CD14-positive monocyte (primary cell): ENCODE measurements at regions not wholly inside any gene's neighbourhood (a gene's known extent, or its start where the extent isn't known, plus 50 kb on each side); places are given as distances from the start of the nearest gene placed in this dataset.

Source experiments
- DNase-seq, 3 donors: peaks; one replicate each; pipeline ENCODE4 v3.0.0-alpha.2; 2011 to 2022
- H2AFZ ChIP-seq: 2 replicates; pipeline ENCODE4 v1.6.0; 2012; ENCODE audit warnings: mild to moderate bottlenecking, low read depth, low read length, inconsistent platforms; ENCODE audit not compliant: insufficient read depth, poor library complexity, severe bottlenecking
- H3K27ac ChIP-seq, 2 donors: 1 replicate in 1 of 2; 2 replicates in 1 of 2; pipeline ENCODE4 v1.5.1; 2012 to 2013; ENCODE audit warnings: low read length in 2 of 2, control low read depth in 1 of 2, inconsistent platforms in 1 of 2, low read depth in 1 of 2, mild to moderate bottlenecking in 1 of 2
- H3K27me3 ChIP-seq, 2 donors: one replicate each; pipeline versions ENCODE4 v1.6.0 to v1.6.1; 2011 to 2013; ENCODE audit warnings: low read length in 2 of 2; ENCODE audit not compliant: control insufficient read depth in 2 of 2, insufficient read depth in 2 of 2
- H3K36me3 ChIP-seq, 2 donors: replicated peaks in 1 of 2; 1 replicate in 1 of 2; 2 replicates in 1 of 2; pipeline versions ENCODE4 v1.5.1 to v1.6.1; 2012 to 2013; ENCODE audit warnings: low read length in 2 of 2, control low read depth in 1 of 2, inconsistent platforms in 1 of 2, mild to moderate bottlenecking in 1 of 2; ENCODE audit not compliant: insufficient read depth in 2 of 2, control insufficient read depth in 1 of 2
- H3K4me1 ChIP-seq, 2 donors: 1 replicate in 1 of 2; 2 replicates in 1 of 2; pipeline versions ENCODE4 v1.5.1 to v1.6.1; 2012 to 2013; ENCODE audit warnings: low read length in 2 of 2, control low read depth in 1 of 2, inconsistent platforms in 1 of 2, mild to moderate bottlenecking in 1 of 2, moderate library complexity in 1 of 2; ENCODE audit not compliant: insufficient read depth in 2 of 2, control insufficient read depth in 1 of 2
- H3K4me2 ChIP-seq: replicated peaks from 2 replicates; pipeline ENCODE3; 2012; ENCODE audit warnings: low read length, moderate library complexity, mild to moderate bottlenecking; ENCODE audit not compliant: poor library complexity, severe bottlenecking; ENCODE audit errors: extremely low read depth
- H3K4me3 ChIP-seq, 3 experiments: fragments of 200-600 bp in 1 of 3; sonication (generic) in 1 of 3; replicated peaks in 1 of 3; 1 replicate in 2 of 3; 2 replicates in 1 of 3; pipeline ENCODE4 v1.5.1; 2011 to 2013; ENCODE audit warnings: low read length in 3 of 3, mild to moderate bottlenecking in 3 of 3, control low read depth in 2 of 3, low read depth in 2 of 3, inconsistent platforms in 1 of 3, moderate library complexity in 1 of 3
- H3K79me2 ChIP-seq: 2 replicates; pipeline ENCODE4 v1.6.0; 2012; ENCODE audit warnings: mild to moderate bottlenecking, control low read depth, inconsistent platforms, low read length, moderate library complexity; ENCODE audit not compliant: insufficient read depth
- H3K9ac ChIP-seq: 2 replicates; pipeline ENCODE4 v1.6.0; 2017; ENCODE audit warnings: low read length, mild to moderate bottlenecking; ENCODE audit not compliant: insufficient read depth, poor library complexity, severe bottlenecking
- H3K9me3 ChIP-seq, 2 donors: replicated peaks in 1 of 2; 1 replicate in 1 of 2; 2 replicates in 1 of 2; pipeline versions ENCODE4 v1.5.1 to v1.6.1; 2012 to 2013; ENCODE audit warnings: low read length in 2 of 2, control low read depth in 1 of 2; ENCODE audit not compliant: control insufficient read depth in 1 of 2, insufficient read depth in 1 of 2
- H4K20me1 ChIP-seq: 2 replicates; pipeline ENCODE4 v1.6.0; 2012; ENCODE audit warnings: mild to moderate bottlenecking, low read length, control low read depth, moderate library complexity; ENCODE audit not compliant: insufficient read depth
- H3K27ac Mint-ChIP-seq, 7 donors: one replicate each; pipeline ENCODE4 v1.8.0; 2020; ENCODE audit warnings: mild to moderate bottlenecking in 7 of 7, mixed read lengths in 7 of 7, moderate library complexity in 6 of 7, inconsistent platforms in 2 of 7
- H3K27me3 Mint-ChIP-seq, 3 donors: one replicate each; pipeline ENCODE4 v1.8.0; 2021 to 2022; ENCODE audit warnings: low read depth in 3 of 3, mild to moderate bottlenecking in 3 of 3, mixed read lengths in 3 of 3, moderate library complexity in 3 of 3, inconsistent platforms in 1 of 3
- H3K36me3 Mint-ChIP-seq, 2 donors: one replicate each; pipeline ENCODE4 v1.8.0; 2020; ENCODE audit warnings: mixed read lengths in 2 of 2, inconsistent platforms in 1 of 2, mild to moderate bottlenecking in 1 of 2
- H3K4me1 Mint-ChIP-seq: one replicate; pipeline ENCODE4 v1.8.0; 2020; ENCODE audit warnings: mild to moderate bottlenecking, mixed read lengths
- H3K4me3 Mint-ChIP-seq, 2 donors: one replicate each; pipeline ENCODE4 v1.8.0; 2020; ENCODE audit warnings: mild to moderate bottlenecking in 2 of 2, mixed read lengths in 2 of 2, moderate library complexity in 1 of 2
- H3K9me3 Mint-ChIP-seq, 7 donors: one replicate each; pipeline ENCODE4 v1.8.0; 2020 to 2022; ENCODE audit warnings: mixed read lengths in 7 of 7, mild to moderate bottlenecking in 6 of 7, moderate library complexity in 6 of 7, inconsistent platforms in 2 of 7
- CTCF ChIP-seq: fragments of 200-600 bp; IDR thresholded peaks from one replicate; pipeline ENCODE4 v1.8.0; 2022; ENCODE audit warnings: antibody characterized with exemption, mild to moderate bottlenecking
- WGBS: methylation state at CpG from one replicate; pipeline ENCODE4 v1.1.5; 2013; ENCODE audit warnings: missing lambda C conversion rate; ENCODE audit not compliant: insufficient coverage; 5-methylcytosine and 5-hydroxymethylcytosine counted together
- intact Hi-C, 2 donors: fragments of 100-400 bp; cut with micrococcal nuclease; formaldehyde crosslinking; loops; one replicate each; pipeline versions ENCODE4 v1.15.0 to v1.15.1; 2023

GRCh38 chr4:160485071-160485687 lies 1382.3 kb downstream of the RAPGEF2 start:
- no CpG with 5 or more reads among the region's 1 CpG for WGBS
- Histone ChIP-seq H3K9me3 (peaks cover 0 to 23% of the 10 kb centered on the region in 2 donors), H4K20me1 (no peaks in the 10 kb centered on the region), H3K27me3 (no peaks in the 10 kb centered on the region), H3K4me1 (no peaks in the 10 kb centered on the region), H3K36me3 (no peaks in the 10 kb centered on the region), H3K79me2 (no peaks in the 10 kb centered on the region), H2AFZ (no peak overlapping the region), H3K27ac (no peak overlapping the region), H3K4me2 (no peak overlapping the region), H3K4me3 (no peak overlapping the region), H3K9ac (no peak overlapping the region)
- no peaks in the 10 kb centered on the region for H3K4me1 Mint-ChIP-seq
- no peak for TF ChIP-seq CTCF
- no peaks in the 10 kb centered on the region for H3K36me3 Mint-ChIP-seq
- no peak overlapping the region for H3K4me3 Mint-ChIP-seq
- H3K27me3 Mint-ChIP-seq = no peaks in the 10 kb centered on the region
- no peak overlapping the region for H3K27ac Mint-ChIP-seq
- DNase-seq = no peak
- H3K9me3 Mint-ChIP-seq = peaks cover 0 to 20% (median 6%) of the 10 kb centered on the region in 7 donors
- intact Hi-C loops = no loop called here

- H3K4me1 ChIP-seq = no peaks in the 10 kb centered on the region
- TF ChIP-seq CTCF = no peak
- H3K27me3 ChIP-seq = no peaks in the 10 kb centered on the region
- DNase-seq = no peak
- H3K36me3 ChIP-seq = no peaks in the 10 kb centered on the region
- no peak overlapping the region for H2AFZ ChIP-seq
- peaks cover 0 to 8% of the 10 kb centered on the region in 2 donors for H3K9me3 ChIP-seq
- H3K4me3 ChIP-seq = no peak overlapping the region
- H4K20me1 ChIP-seq = no peaks in the 10 kb centered on the region
- no peak overlapping the region for H3K9ac ChIP-seq
- intact Hi-C loops = no loop called here
- no peaks in the 10 kb centered on the region for H3K79me2 ChIP-seq
- Mint-ChIP-seq H3K27me3 (no peaks in the 10 kb centered on the region), H3K27ac (no peak overlapping the region), H3K36me3 (no peaks in the 10 kb centered on the region), H3K4me1 (no peaks in the 10 kb centered on the region), H3K9me3 (peaks cover 0 to 7% (median 4%) of the 10 kb centered on the region in 7 donors), H3K4me3 (no peak overlapping the region)
- H3K27ac ChIP-seq = no peak overlapping the region
- H3K4me2 ChIP-seq = no peak overlapping the region
Measured at GRCh38 chr4:160492181-160492580, 1389.3 kb downstream of the RAPGEF2 start.
